ENCODE measurements at regions not wholly inside any gene's neighbourhood (a gene's known extent, or its start where the extent isn't known, plus 50 kb on each side); places are given as distances from the start of the nearest gene placed in this dataset.

GRCh38 chr18:47603158-47603557, 327.3 kb downstream of the SMAD2 start:
- Histone ChIP-seq H3K79me2 (ENCODE audit: insufficient read depth, low read length) (no peaks in the 10 kb centered on the region), H4K20me1 (ENCODE audit: insufficient read depth, low read length) (no peaks in the 10 kb centered on the region), H3K4me3 (ENCODE audit: insufficient read depth, low read depth, low read length) (no peak overlapping the region), H2AFZ (ENCODE audit: low read depth, low read length) (no peak overlapping the region), H3K27ac (ENCODE audit: low read depth, low read length) (no peak overlapping the region), H3K36me3 (ENCODE audit: insufficient read depth, low read length) (no peaks in the 10 kb centered on the region), H3K9me3 (ENCODE audit: insufficient read depth, low read depth, low read length) (no peaks in the 10 kb centered on the region), H3K9ac (ENCODE audit: low read length) (no peak overlapping the region), H3K4me2 (ENCODE audit: low read length) (no peak overlapping the region), H3K27me3 (ENCODE audit: insufficient read depth, low read length) (no peaks in the 10 kb centered on the region), H3K4me1 (ENCODE audit: insufficient read depth, low read length) (no peaks in the 10 kb centered on the region)
- Mint-ChIP-seq H3K36me3 (ENCODE audit: low read depth, unreplicated experiment) (peaks cover under 1% of the 10 kb centered on the region), H3K9me3 (ENCODE audit: unreplicated experiment) (peaks cover 6% of the 10 kb centered on the region), H3K4me1 (ENCODE audit: low read depth, unreplicated experiment) (no peaks in the 10 kb centered on the region), H3K27me3 (ENCODE audit: low read depth, unreplicated experiment) (peaks cover 26% of the 10 kb centered on the region), H3K27ac (ENCODE audit: unreplicated experiment) (no peak overlapping the region), H3K4me3 (ENCODE audit: unreplicated experiment) (no peak overlapping the region)
- no peak for DNase-seq (ENCODE audit: low read depth)
- TF ChIP-seq EZH2 (IDR thresholded peaks at IDR 0.05; ENCODE audit: insufficient read depth, low read length): no peak
- TF ChIP-seq, protein P1, sequence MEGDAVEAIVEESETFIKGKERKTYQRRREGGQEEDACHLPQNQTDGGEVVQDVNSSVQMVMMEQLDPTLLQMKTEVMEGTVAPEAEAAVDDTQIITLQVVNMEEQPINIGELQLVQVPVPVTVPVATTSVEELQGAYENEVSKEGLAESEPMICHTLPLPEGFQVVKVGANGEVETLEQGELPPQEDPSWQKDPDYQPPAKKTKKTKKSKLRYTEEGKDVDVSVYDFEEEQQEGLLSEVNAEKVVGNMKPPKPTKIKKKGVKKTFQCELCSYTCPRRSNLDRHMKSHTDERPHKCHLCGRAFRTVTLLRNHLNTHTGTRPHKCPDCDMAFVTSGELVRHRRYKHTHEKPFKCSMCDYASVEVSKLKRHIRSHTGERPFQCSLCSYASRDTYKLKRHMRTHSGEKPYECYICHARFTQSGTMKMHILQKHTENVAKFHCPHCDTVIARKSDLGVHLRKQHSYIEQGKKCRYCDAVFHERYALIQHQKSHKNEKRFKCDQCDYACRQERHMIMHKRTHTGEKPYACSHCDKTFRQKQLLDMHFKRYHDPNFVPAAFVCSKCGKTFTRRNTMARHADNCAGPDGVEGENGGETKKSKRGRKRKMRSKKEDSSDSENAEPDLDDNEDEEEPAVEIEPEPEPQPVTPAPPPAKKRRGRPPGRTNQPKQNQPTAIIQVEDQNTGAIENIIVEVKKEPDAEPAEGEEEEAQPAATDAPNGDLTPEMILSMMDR (IDR thresholded peaks at IDR 0.05; ENCODE audit: insufficient read depth, low read depth, low read length): no peak
- FAIRE-seq: no peak

DNA sequence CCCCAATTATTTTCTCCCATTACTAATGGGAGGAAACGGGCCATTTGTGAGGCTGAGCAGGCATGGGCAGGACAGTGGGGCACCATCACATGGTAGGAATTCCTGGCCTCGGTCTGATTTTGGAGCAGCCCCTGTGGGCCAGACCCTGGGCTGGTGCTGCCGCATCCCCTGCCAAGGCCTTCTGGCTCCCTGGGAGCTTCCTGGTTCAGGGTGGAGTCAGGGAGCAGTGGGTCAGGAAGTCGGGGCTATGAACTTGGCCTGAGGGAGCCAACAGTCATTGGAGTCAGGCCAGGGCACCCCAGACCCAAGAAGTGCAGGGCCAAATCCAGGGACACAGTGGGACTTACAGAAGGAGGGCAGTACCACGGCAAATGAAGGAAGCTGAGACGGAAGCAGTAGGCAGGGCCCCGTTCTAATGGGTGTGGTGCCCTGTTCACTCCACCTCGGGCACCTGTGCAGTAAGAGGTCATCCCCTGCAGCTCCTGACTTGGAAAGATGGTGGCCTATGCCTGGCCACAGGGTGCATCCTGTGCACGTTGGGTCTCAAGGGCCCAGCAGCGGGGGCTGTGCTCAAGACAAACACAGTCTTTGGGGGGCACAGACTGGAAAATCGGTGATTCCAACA, 328.1 kb downstream of the SMAD2 start:
- no peaks in the 10 kb centered on the region for H3K4me1 Mint-ChIP-seq (ENCODE audit: low read depth, unreplicated experiment)

More for the DNA sequence above, 328.1 kb downstream of the SMAD2 start:
- Mint-ChIP-seq H3K9me3 (ENCODE audit: unreplicated experiment) (peaks cover 4% of the 10 kb centered on the region), H3K36me3 (ENCODE audit: low read depth, unreplicated experiment) (peaks cover 2% of the 10 kb centered on the region), H3K27ac (ENCODE audit: unreplicated experiment) (no peak overlapping the region), H3K27me3 (ENCODE audit: low read depth, unreplicated experiment) (peaks cover 26% of the 10 kb centered on the region), H3K4me3 (ENCODE audit: unreplicated experiment) (no peak overlapping the region)
- Histone ChIP-seq H3K9ac (ENCODE audit: low read length) (no peak overlapping the region), H3K4me2 (ENCODE audit: low read length) (no peak overlapping the region), H4K20me1 (ENCODE audit: insufficient read depth, low read length) (no peaks in the 10 kb centered on the region), H2AFZ (ENCODE audit: low read depth, low read length) (no peak overlapping the region), H3K36me3 (ENCODE audit: insufficient read depth, low read length) (no peaks in the 10 kb centered on the region), H3K27ac (ENCODE audit: low read depth, low read length) (no peak overlapping the region), H3K4me3 (ENCODE audit: insufficient read depth, low read depth, low read length) (no peak overlapping the region), H3K9me3 (ENCODE audit: insufficient read depth, low read depth, low read length) (no peaks in the 10 kb centered on the region), H3K79me2 (ENCODE audit: insufficient read depth, low read length) (no peaks in the 10 kb centered on the region), H3K27me3 (ENCODE audit: insufficient read depth, low read length) (no peaks in the 10 kb centered on the region), H3K4me1 (ENCODE audit: insufficient read depth, low read length) (no peaks in the 10 kb centered on the region)
- DNase-seq (ENCODE audit: low read depth) (no peak), FAIRE-seq (no peak)
- no peak for TF ChIP-seq EZH2 (IDR thresholded peaks at IDR 0.05; ENCODE audit: insufficient read depth, low read length)
- TF ChIP-seq, protein P1 (IDR thresholded peaks at IDR 0.05; ENCODE audit: insufficient read depth, low read depth, low read length): no peak

All from astrocyte (in vitro differentiated cells and primary cell).